Activated T-cell treated with anti-CD3 and anti-CD28 coated beads, Interleukin-2, amount 50 U/mL, for 48 hours (primary cell): ENCODE measurements at regions not wholly inside any gene's neighbourhood (a gene's known extent, or its start where the extent isn't known, plus 50 kb on each side); places are given as distances from the start of the nearest gene placed in this dataset.

Experiments
- DNase-seq, 2 experiments: peaks; one replicate each; pipeline ENCODE4 v3.0.0-alpha.2; 2020

GRCh38 chr9:26735160-26735559, 157.4 kb downstream of the CAAP1 start:
- no peak for DNase-seq

- DNase-seq = no peak
These were observed 163.4 kb downstream of the CAAP1 start for GRCh38 chr9:26729187-26729586.

GRCh38 chr9:26727471-26727870, 165.1 kb downstream of the CAAP1 start:
- no peak for DNase-seq

- no peak for DNase-seq
These were observed 167.0 kb downstream of the CAAP1 start for GRCh38 chr9:26725573-26725972.

- peak; percentile 30 to 34 for DNase-seq
These were observed 169.1 kb downstream of the CAAP1 start for GRCh38 chr9:26723486-26723885.

- no peak for DNase-seq
These were observed 169.8 kb downstream of the CAAP1 start for GRCh38 chr9:26722755-26723154.

GRCh38 chr9:26710008-26710407, 182.6 kb downstream of the CAAP1 start:
- no peak for DNase-seq

- no peak for DNase-seq
These were observed 186.4 kb downstream of the CAAP1 start for GRCh38 chr9:26706223-26706622.

- DNase-seq = no peak
These were observed 197.3 kb downstream of the CAAP1 start for GRCh38 chr9:26695298-26695622.

GRCh38 chr9:26694381-26695297, 198.0 kb downstream of the CAAP1 start:
- no peak for DNase-seq

GRCh38 chr9:26689041-26689440, 203.6 kb downstream of the CAAP1 start:
- no peak for DNase-seq

GRCh38 chr9:26687421-26687820, 205.2 kb downstream of the CAAP1 start:
- no peak for DNase-seq

- DNase-seq = no peak
These were observed 206.8 kb downstream of the CAAP1 start for GRCh38 chr9:26685818-26686217.

GRCh38 chr9:26684029-26684428, 208.6 kb downstream of the CAAP1 start:
- DNase-seq = no peak

- DNase-seq = no peak
These were observed 209.7 kb downstream of the CAAP1 start for GRCh38 chr9:26682796-26683496.

GRCh38 chr9:26682041-26682440, 210.6 kb downstream of the CAAP1 start:
- DNase-seq = no peak

- DNase-seq = no peak
These were observed 214.5 kb downstream of the CAAP1 start for GRCh38 chr9:26677965-26678706.

GRCh38 chr9:26675035-26675434, 217.6 kb downstream of the CAAP1 start:
- DNase-seq = no peak

- no peak for DNase-seq
These were observed 219.3 kb downstream of the CAAP1 start for GRCh38 chr9:26673261-26673660.

GRCh38 chr9:26669701-26670670, 222.6 kb downstream of the CAAP1 start:
- DNase-seq = no peak

GRCh38 chr9:26667882-26668281, 224.7 kb downstream of the CAAP1 start:
- no peak for DNase-seq

- no peak for DNase-seq
These were observed 226.9 kb downstream of the CAAP1 start for GRCh38 chr9:26665666-26666065.
